UCSD-AML1 (cell line): ENCODE measurements at regions not wholly inside any gene's neighbourhood (a gene's known extent, or its start where the extent isn't known, plus 50 kb on each side); places are given as distances from the start of the nearest gene placed in this dataset.
"Not testable (repeated sequence)": the region's sequence is repeated elsewhere in the genome, so short reads cannot be mapped to it uniquely, and the experiment has no call there.

Experiments used
- DNase-seq: peaks from one replicate; lab custom pipeline; 2025; ENCODE audit not compliant: unreplicated experiment; lab: John Stamatoyannopoulos, UW

DNA sequence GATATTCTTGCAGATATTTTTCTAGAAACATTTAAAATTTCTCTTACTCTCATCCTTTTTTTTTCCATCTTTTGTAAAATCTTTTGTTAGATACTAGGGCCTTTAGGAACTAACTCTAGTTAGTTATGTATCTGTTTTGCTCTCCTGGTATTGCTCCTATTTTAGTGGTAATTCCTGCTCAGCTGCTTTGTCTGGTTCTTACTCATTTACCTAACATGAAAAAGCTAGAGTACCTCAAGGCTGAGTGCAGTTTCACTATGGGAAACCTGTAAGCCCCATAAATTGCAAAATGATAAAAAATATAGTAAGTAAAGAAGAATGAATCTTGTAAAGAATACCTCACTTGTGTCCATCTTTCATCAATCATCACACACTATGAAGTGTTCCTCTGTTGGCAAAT lies 1602.0 kb downstream of the GRIK2 start:
- DNase-seq, result no peak

DNA sequence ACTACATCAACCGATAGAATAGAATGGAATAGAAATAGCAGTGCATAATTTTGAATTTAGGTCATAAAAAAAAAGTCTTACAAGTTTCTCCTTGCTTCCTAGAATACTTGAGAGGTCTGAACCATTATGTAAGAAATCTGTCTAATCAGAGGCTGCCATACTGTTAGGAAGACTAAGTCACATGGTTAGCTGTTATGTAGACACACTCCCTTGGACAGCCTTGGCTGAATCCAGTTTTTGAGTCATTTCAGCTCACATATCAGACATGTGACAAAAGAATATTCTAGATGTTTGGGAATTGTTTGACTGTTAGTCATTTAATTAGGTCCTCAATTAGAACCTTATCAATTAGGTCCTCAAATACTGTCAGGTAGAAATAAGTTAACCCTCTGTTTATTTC lies 1601.4 kb downstream of the GRIK2 start:
- DNase-seq, result no peak

DNA sequence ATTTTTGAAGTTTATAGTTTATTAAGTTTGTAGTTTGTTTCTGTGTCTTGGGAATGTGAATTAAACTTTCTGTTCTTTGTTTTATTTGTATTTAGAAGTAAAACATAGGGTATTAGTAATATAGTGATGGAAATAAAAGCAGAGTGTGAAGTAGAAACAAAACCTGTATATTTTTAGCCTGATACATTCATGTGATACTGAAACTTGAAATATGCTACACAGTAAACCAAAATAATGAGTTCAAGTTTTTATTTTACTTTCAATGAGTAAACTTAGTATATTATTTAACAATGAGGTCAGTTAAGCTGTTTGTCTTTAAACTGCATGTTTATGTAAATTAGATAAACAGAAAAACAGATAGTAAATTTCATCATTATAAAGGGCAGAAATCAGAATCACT lies 1592.6 kb downstream of the GRIK2 start:
- DNase-seq, result no peak

DNA sequence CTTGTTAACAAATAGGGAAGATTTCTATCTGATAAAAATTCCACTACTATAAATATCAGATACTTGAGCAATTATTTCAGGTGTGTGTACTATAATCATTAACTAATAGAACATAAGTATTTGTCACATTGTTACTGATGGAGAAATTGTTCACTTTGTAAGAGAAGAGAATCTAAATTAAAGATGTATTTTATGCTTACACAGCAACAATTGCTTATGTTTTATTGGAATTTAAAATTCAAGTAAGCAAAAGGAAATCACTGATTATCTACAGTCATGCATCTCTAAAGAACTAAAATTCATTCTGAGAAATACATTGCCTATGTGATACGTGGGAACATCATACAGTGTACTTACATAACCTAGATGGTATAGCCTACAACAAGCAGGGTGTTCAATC lies 1590.8 kb downstream of the GRIK2 start:
- DNase-seq, result no peak

DNA sequence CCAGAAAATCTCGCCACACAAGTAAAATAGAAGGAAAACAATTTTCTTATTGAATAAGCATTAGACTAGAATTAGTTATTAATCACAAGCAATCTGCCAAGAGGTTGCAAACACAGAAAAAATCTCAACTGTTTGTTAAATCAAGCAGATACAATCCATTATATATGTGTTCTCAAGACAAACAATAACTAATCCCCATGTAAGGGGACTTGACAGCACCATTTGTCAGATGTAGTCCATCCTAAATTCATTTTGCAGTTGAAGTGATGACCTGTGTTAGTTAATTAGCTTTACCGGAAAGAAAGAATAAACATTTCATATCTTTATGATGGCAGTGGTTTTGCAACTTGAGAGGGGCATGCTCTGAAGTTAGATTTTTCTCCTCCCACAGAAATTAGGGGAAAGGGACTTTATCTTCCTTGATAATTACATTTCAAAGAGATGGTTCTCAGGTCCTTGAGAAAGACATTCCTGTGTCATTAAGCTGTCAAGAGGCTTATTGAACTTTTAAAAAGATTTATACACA lies 1588.0 kb downstream of the GRIK2 start:
- DNase-seq, result no peak

DNA sequence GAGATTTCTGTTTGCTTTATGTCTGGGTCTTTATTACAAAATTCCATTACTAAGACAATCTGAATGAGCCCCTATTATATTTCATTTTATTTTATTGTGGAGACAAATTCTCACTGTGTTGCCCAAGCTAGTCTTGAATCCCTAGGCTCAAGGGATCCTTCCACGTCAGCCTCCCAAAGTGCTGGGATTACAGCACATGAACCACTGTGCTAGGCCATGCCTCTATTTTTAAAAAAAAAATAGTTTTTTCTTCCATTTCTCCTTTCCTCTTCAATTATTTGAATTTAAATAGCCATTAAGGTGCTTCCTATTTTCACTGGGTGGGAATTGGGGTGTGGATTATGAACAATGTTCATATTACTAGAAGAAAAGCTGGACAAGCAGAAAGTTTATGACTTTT lies 1587.4 kb downstream of the GRIK2 start:
- DNase-seq, result no peak

DNA sequence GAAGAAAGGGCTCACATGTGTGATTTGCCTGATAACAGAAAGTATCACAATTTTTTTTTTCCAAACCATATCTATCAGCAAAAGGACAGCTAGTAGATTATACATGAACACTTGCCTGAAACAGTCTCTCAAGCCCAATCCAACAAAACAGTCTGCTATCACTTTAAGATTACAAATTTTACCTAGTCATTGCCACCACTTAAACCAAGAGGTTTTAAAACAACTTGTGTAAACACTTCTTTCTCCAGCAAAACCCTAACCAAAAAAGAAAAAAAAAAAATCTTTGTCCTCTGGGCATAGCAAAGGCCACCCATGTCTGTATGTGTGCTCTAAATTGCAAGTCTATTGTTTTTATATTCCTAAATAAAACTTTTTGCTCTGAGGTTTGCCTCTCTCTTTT lies 1568.4 kb downstream of the GRIK2 start:
- DNase-seq, result no peak

DNA sequence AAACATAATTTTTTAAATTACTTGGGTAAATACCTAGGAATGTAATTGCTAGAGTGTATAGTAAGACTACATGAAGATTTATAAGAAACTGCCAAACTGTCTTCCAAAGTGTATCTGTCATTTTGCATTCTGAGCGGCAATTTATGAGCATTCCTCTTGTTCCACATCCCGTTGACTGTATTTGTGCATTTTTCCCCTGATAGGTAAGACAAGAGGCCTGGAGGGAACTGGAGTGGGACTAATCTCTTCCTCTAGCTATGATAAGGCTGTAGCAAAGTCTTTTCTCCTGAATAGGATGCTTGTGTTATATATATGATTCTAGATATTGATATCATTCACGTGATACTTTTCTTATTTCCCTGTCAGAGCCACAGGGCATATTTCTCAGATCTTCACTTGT lies 1557.5 kb downstream of the GRIK2 start:
- no peak for DNase-seq

DNA sequence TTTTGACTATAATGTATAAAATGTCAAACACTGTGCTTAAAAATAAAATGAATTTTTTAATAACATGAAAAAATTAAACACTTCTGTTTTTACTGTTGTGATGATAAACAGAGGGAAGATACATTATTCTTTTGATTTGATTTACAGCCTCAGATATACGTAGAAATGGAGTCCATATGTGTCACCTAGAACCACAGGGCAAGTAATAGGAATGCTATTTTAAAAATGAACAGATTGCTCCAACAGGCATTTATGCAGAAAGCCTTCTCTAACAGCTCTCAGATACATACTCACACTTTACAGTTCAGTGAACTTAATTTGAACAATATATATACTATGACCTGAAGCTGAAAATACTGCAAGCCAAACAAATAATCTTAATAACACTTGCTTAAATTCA lies 1551.0 kb downstream of the GRIK2 start:
- DNase-seq, result no peak

DNA sequence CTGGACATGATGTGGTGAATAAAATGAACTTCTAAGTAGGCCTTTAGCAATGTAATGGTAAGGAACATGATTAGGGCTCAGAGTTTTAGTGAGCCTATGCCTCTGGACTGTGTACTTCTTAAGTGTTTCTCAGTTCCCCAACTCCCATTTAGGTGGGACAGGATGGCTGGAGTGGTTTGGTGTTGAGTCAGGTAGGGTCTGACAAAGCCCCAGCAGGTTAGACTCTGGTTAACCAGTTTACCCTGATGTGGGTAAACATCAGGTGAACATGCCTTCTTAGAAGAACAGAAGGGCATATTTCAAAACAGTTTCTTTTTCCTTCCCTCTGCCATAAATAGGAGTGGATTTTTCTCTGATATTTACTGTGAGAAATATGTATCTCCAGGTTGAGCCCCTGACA lies 1548.7 kb downstream of the GRIK2 start:
- no peak for DNase-seq

DNA sequence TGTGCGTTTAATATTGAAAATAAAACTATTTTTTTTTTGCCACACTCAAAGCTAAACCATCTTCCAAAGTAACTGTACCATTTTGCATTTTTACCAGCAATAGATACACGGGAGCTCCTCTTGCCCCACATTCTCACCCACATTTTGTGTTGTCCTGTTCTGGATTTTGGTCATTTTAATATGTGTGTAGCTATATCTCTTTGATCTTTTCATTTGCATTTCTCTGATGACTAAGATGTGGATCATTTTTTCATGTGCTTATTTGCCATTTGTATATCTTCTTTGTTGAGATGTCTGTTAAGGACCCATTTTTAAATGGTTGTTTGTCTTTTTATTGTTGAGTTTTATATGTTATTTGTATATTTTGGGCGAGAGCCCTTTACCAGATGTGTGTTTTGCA lies 1543.5 kb downstream of the GRIK2 start:
- DNase-seq, result no peak

DNA sequence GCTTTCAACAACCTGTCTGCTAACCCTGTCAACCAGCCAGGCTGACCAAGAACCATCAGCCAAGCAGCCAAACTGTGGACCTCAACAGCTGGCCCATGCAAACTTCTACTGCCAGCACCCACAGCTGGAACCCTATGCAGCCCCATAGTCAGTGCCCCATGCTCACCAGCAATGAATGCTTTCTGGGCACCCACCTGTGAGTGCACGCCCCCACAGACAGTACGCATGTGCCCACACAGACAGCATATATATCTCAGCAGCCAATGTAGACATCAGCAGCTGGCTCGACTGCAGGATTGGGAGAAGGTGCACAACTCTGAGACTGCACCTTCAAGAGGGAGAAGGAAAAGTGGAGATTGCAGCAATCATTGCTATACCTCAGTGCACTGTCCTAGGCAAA lies 1534.6 kb downstream of the GRIK2 start:
- no peak for DNase-seq

DNA sequence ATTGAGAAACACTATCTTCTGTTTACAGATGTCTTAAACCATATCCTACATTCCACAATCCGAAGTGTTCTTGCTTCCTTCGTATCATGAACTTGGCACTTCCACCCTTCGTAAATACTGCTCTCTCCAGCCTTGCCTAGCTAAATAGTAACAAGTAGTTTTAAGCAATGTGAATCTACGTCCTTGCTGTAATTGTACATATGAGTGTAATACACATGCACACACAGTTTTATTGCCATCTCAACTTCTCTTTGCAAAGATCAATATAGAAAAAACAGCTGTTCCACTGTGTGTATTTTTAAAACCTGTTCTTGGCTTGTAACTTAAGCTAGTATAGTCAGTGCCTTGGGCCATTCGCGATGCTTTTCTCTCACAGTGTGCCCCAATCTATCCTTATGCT lies 1524.7 kb downstream of the GRIK2 start:
- no peak for DNase-seq

DNA sequence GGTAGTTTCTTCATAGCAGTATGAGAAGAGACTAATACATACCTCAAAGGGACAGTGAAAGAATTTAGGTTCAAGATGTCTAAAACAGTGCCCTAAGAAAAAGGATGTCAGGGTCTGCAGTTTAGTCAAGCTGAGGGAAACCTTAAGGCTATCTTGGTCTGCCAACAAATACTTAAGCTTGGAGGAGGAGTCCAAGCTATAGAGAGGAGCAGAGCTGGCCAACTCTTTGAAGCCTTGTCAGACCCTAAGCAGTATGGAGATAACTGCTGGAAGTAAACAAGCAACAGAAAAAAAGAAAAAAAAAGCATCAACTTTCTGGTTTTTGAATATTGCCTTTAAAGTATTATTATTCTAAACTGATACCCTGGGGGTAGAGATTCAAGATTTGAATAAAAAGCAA lies 1518.1 kb downstream of the GRIK2 start:
- no peak for DNase-seq

DNA sequence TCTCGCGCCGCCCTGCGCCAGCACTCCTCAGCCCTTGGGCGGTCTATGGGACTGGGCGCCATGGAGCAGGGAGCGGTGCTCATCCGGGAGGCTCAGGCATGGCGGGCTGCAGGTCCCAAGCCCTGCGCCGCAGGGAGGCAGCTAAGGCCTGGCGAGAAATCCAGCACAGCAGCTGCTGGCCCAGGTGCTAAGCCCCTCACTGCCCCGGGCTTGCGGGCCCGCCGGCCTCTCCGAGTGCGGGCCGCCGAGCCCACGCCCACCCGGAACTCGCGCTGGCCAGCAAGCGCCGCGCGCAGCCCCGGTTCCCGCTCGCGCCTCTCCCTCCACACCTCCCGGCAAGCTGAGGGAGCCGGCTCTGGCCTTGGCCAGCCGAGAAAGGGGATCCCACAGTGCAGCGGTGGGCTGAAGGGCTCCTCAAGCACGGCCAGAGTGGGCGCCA lies 1517.2 kb downstream of the GRIK2 start:
- DNase-seq, result not testable (repeated sequence)

DNA sequence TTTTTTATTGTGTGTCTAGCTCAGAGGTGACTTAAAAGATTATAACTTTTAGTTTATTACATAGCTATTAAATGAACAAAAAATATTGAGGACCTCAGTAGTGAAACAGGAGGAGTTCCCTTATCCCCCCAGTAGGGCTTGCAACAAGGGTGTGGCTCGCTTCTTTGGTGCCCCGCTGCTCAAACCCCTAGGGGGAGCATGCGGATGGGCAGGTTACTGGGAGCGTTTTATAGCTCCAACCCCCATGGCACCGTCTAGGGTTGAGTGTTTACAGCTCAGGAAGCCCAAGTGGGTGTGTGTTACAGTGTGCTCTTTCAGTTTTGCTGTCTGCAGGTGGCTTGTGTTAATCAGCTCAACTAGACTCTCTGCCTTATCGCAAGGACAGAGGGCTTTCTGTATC lies 1513.7 kb downstream of the GRIK2 start:
- DNase-seq, result no peak

DNA sequence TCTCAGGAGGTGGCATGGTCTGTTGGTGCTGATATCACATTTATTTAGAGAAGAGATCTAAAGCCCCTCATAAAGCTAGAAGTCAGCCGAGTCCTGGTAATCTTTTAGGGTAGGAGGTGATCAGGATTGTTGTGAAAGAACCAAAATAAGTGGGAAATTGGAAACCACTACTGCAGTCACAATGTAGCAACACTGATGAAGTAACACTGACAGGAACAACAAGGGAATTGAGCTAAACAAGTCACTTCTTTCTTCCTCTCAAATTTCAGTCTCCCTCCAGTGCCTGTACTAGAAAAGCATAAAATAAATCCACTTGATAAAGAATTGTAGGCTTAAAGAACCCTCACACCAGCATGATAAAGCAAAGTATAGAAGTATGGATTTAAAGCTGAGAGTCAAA lies 1509.0 kb downstream of the GRIK2 start:
- no peak for DNase-seq

DNA sequence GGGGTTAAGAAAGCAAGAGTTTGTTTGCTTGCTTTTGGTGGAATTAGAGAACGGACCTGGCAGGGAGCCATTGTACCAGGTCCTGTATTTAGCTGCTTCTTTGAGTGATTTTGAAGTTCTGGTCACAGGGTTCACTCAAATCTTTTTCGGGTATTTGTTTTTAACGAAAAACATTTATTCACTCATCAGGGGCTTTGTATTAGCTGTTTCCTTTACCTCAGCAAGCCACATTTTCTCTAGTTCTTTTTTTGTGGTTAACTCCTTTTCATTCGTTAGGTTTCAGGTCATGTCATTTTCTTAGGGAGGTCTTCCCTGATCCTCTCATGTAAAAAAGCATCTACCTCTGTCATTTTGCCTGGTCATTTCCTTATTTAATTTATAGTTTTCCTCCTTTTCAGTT lies 1502.2 kb downstream of the GRIK2 start:
- no peak for DNase-seq

DNA sequence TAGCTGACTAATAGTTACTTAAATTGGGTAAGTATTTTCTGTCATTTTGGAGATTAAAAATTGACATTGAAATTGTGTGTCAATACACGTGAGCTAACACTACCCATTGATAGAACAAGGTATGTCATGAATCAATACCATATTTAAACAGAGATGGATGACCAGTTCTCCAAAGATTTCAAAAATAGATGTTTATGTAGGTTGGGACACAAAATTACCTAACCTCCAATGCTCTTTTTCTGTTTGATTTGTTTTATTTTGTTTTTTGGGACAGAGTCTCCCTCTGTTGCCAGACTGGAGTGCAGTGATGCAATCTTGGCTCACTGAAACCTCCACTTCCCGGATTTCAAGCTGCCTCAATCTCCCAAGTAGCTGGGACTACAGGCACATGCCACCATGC lies 1491.7 kb downstream of the GRIK2 start:
- DNase-seq, result no peak

DNA sequence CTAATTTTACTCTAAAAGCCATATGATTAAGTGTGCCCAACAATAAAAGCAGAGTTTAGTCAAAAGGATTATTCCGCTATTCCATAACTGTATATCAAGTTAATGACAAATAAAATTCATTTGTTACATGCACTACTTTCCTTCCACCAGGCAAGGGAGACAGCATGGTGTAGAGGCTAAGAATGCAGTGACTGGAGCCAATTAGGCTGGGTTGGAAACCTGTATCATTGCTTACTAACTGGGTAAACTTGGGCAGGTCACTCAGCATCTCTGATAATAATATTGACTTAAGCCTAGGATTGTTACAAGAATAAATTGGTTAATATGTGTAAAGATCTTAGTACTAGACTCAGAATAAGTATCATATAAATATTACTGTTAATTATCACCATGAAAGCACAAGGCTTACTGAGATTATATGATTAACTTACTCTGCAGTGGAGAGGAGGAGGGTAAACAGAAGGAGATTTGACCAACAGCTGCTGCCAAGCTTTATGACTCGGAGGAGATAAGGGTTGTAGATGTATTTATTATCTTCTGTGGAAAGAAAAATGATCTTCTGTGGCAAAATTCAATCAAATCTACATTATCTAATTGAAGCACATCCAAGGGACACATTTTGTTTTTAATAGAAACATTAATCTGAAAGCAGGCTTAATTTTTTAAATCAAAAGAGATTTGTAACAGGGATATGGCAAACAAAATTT lies 1459.9 kb downstream of the GRIK2 start:
- DNase-seq, result no peak

DNA sequence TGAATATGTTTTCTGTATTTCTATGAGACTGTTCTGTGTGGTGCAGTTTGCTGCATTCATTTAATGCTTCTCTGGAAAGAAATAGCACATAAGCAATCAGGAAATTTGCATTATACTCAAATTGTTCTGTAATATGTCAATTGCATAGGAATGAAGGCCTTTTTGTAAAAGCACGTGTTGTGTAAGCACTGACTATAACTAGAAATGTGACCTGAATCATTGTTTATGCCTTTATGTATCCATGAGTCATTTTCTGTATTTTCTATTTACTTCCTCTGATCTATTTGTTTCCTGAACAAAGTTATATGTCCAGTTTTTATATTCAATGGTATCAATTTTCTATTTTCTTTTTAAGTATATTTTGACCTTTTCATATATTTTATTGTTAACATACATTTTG lies 1455.3 kb downstream of the GRIK2 start:
- DNase-seq, result no peak

DNA sequence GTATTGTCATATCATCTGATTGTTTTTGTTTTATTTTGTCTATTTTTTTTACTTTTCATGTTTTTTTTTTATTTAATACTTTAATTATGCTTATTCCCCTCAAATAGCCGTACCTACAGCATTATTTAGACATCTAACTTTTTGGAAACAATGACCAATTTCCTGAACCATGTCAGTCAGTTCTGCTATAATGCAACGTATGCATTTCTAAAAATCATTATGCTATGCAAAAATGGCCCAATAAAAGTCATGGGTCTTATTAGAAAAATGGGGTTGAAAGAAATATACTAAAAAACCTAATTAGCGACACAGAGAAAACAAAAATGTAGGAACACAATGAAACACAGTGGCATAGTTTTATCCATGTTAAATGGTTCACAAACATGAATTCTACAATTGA lies 1454.7 kb downstream of the GRIK2 start:
- DNase-seq, result no peak

DNA sequence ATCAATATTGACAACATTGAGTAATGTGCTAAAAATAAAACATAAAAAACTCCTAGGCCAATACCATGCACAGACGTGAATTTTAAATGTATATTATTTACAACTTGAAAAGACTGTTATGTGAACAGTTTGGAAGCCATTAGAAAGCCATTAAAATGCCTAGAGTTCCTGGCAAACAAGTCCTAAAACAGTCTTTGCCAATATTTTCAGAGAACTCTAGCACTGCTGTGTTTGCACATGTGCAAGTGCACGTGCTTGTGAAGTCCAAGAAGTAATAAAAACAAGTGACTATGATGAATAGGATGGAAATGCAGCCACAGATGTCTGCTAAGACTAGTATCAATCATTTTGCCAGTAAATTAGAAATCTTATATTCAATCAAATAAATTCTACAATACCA lies 1447.6 kb downstream of the GRIK2 start:
- no peak for DNase-seq
